Stimulated activated naive B cell treated with anti-CD40 and anti-IgM and Interleukin-4, amounts not matched to agents 10 μg/mL and 1 μg/mL and 100 μg/mL, for 72 hours (primary cell): ENCODE measurements at regions not wholly inside any gene's neighbourhood (a gene's known extent, or its start where the extent isn't known, plus 50 kb on each side); places are given as distances from the start of the nearest gene placed in this dataset.
A peak's percentile ranks its signal among the peaks of the same experiment; 100 is the strongest.
"Not testable (repeated sequence)": the region's sequence is repeated elsewhere in the genome, so short reads cannot be mapped to it uniquely, and the experiment has no call there.

Source experiments
- ATAC-seq, 2 donors: fragments of 150-1000 bp; cut with Tn5 transposase; replicated peaks; 2 replicates each; pipeline ENCODE4 v1.10.0; 2021; ENCODE audit warnings: moderate library complexity in 1 of 2
- DNase-seq: peaks from one replicate; pipeline ENCODE4 v3.0.0; 2021
- H3K27ac Mint-ChIP-seq: one replicate; pipeline ENCODE4 v1.8.0; 2022; ENCODE audit warnings: mild to moderate bottlenecking, mixed read lengths
- H3K27me3 Mint-ChIP-seq, 2 donors: one replicate each; pipeline ENCODE4 v1.8.0; 2022; ENCODE audit warnings: mixed read lengths in 2 of 2
- H3K36me3 Mint-ChIP-seq, 2 donors: one replicate each; pipeline ENCODE4 v1.8.0; 2022; ENCODE audit warnings: mixed read lengths in 2 of 2, mild to moderate bottlenecking in 1 of 2
- H3K4me1 Mint-ChIP-seq, 2 donors: one replicate each; pipeline ENCODE4 v1.8.0; 2022; ENCODE audit warnings: mixed read lengths in 2 of 2, mild to moderate bottlenecking in 1 of 2
- H3K4me3 Mint-ChIP-seq, 2 donors: one replicate each; pipeline ENCODE4 v1.8.0; 2022; ENCODE audit warnings: mild to moderate bottlenecking in 2 of 2, mixed read lengths in 2 of 2, moderate library complexity in 1 of 2
- H3K9me3 Mint-ChIP-seq, 2 donors: one replicate each; pipeline ENCODE4 v1.8.0; 2022; ENCODE audit warnings: mixed read lengths in 2 of 2, mild to moderate bottlenecking in 1 of 2

GRCh38 chr1:41994195-41994894 is 75.6 kb upstream of the HIVEP3 start:
- Mint-ChIP-seq H3K9me3 (peaks cover 0 to 5% of the 10 kb centered on the region in 2 donors), H3K36me3 (peaks cover 0 to 5% of the 10 kb centered on the region in 2 donors), H3K4me3 (no peak overlapping the region), H3K4me1 (peaks cover 0 to 5% of the 10 kb centered on the region in 2 donors), H3K27ac (no peak overlapping the region), H3K27me3 (no peaks in the 10 kb centered on the region)
- DNase-seq (no peak), ATAC-seq (no peak)

GRCh38 chr1:41983451-41983850 is 64.7 kb upstream of the HIVEP3 start:
- no peaks in the 10 kb centered on the region for H3K9me3 Mint-ChIP-seq

GRCh38 chr1:41981796-41982195 is 63.1 kb upstream of the HIVEP3 start:
- Mint-ChIP-seq H3K27me3 (peaks cover 0 to 4% of the 10 kb centered on the region in 2 donors), H3K4me3 (no peak overlapping the region), H3K36me3 (no peaks in the 10 kb centered on the region), H3K9me3 (no peaks in the 10 kb centered on the region), H3K4me1 (peaks cover 10 to 16% of the 10 kb centered on the region in 2 donors), H3K27ac (no peak overlapping the region)
- no peak for DNase-seq
- ATAC-seq, result no peak

More at GRCh38 chr1:41983451-41983850, 64.7 kb upstream of the HIVEP3 start:
- DNase-seq (no peak), ATAC-seq (no peak)
- no peak overlapping the region for H3K4me3 Mint-ChIP-seq
- H3K36me3 Mint-ChIP-seq, result no peaks in the 10 kb centered on the region
- peaks cover 3 to 4% of the 10 kb centered on the region in 2 donors for H3K4me1 Mint-ChIP-seq
- H3K27me3 Mint-ChIP-seq, result peaks cover 0 to 4% of the 10 kb centered on the region in 2 donors
- no peak overlapping the region for H3K27ac Mint-ChIP-seq

- ATAC-seq (peak in 1 of 2 donors; percentile 36), DNase-seq (no peak)
- Mint-ChIP-seq H3K4me3 (no peak overlapping the region), H3K27ac (no peak overlapping the region), H3K9me3 (no peaks in the 10 kb centered on the region), H3K4me1 (peaks cover 10 to 17% of the 10 kb centered on the region in 2 donors), H3K27me3 (peaks cover 0 to 4% of the 10 kb centered on the region in 2 donors), H3K36me3 (no peaks in the 10 kb centered on the region)
These were observed 62.3 kb upstream of the HIVEP3 start for GRCh38 chr1:41980827-41981653.

GRCh38 chr1:41978986-41979385 is 60.3 kb upstream of the HIVEP3 start:
- no peak overlapping the region for H3K27ac Mint-ChIP-seq
- peaks cover 10 to 17% of the 10 kb centered on the region in 2 donors for H3K4me1 Mint-ChIP-seq
- ATAC-seq (no peak), DNase-seq (no peak)
- H3K4me3 Mint-ChIP-seq, result no peak overlapping the region
- no peaks in the 10 kb centered on the region for H3K36me3 Mint-ChIP-seq
- H3K9me3 Mint-ChIP-seq, result no peaks in the 10 kb centered on the region
- H3K27me3 Mint-ChIP-seq, result peaks cover 0 to 4% of the 10 kb centered on the region in 2 donors

GRCh38 chr1:41977326-41977725 is 58.6 kb upstream of the HIVEP3 start:
- Mint-ChIP-seq H3K27ac (no peak overlapping the region), H3K36me3 (no peaks in the 10 kb centered on the region)

GRCh38 chr1:41976671-41977070 is 57.9 kb upstream of the HIVEP3 start:
- Mint-ChIP-seq H3K36me3 (no peaks in the 10 kb centered on the region), H3K27me3 (peaks cover 0 to 4% of the 10 kb centered on the region in 2 donors), H3K9me3 (no peaks in the 10 kb centered on the region), H3K27ac (no peak overlapping the region), H3K4me3 (no peak overlapping the region), H3K4me1 (peaks cover 10 to 17% of the 10 kb centered on the region in 2 donors)
- DNase-seq (no peak), ATAC-seq (no peak)

More at GRCh38 chr1:41977326-41977725, 58.6 kb upstream of the HIVEP3 start:
- Mint-ChIP-seq H3K4me3 (no peak overlapping the region), H3K27me3 (peaks cover 0 to 4% of the 10 kb centered on the region in 2 donors), H3K9me3 (no peaks in the 10 kb centered on the region), H3K4me1 (peaks cover 10 to 17% of the 10 kb centered on the region in 2 donors)
- no peak for DNase-seq
- peak; percentile 48 to 51 for ATAC-seq

- Mint-ChIP-seq H3K9me3 (no peaks in the 10 kb centered on the region), H3K4me3 (no peak overlapping the region), H3K36me3 (no peaks in the 10 kb centered on the region), H3K27me3 (peaks cover 0 to 4% of the 10 kb centered on the region in 2 donors), H3K4me1 (peaks cover 10 to 13% of the 10 kb centered on the region in 2 donors), H3K27ac (no peak overlapping the region)
- ATAC-seq (no peak), DNase-seq (no peak)
These were observed 57.3 kb upstream of the HIVEP3 start for GRCh38 chr1:41975850-41976569.

GRCh38 chr1:41975121-41975520 is 56.4 kb upstream of the HIVEP3 start:
- no peaks in the 10 kb centered on the region for H3K36me3 Mint-ChIP-seq
- DNase-seq (no peak), ATAC-seq (no peak)

GRCh38 chr1:41968557-41968956 is 49.8 kb upstream of the HIVEP3 start:
- not testable (repeated sequence) for H3K36me3 Mint-ChIP-seq, H3K27ac Mint-ChIP-seq, H3K4me1 Mint-ChIP-seq, DNase-seq, ATAC-seq, H3K4me3 Mint-ChIP-seq, H3K9me3 Mint-ChIP-seq
- H3K27me3 Mint-ChIP-seq, result peaks cover 18 to 23% of the 10 kb centered on the region in 2 donors

More at GRCh38 chr1:41975121-41975520, 56.4 kb upstream of the HIVEP3 start:
- peaks cover 7 to 13% of the 10 kb centered on the region in 2 donors for H3K4me1 Mint-ChIP-seq
- no peaks in the 10 kb centered on the region for H3K9me3 Mint-ChIP-seq
- H3K4me3 Mint-ChIP-seq, result no peak overlapping the region
- H3K27ac Mint-ChIP-seq, result no peak overlapping the region
- no peaks in the 10 kb centered on the region for H3K27me3 Mint-ChIP-seq
